Gastrocnemius medialis (tissue), 4 donors: ENCODE measurements at regions not wholly inside any gene's neighbourhood (a gene's known extent, or its start where the extent isn't known, plus 50 kb on each side); places are given as distances from the start of the nearest gene placed in this dataset.

Experiments used
- ATAC-seq, 2 donors: fragments of 150-250 bp; one replicate each; pipeline ENCODE4 v1.9.1; 2016
- DNase-seq, 2 donors: peaks; one replicate each; pipeline ENCODE4 v3.0.0-alpha.2; 2019
- H3K27ac ChIP-seq, 4 donors: fragments of 200-600 bp; sonication (generic); 1 replicate in 1 of 4; 2 replicates in 3 of 4; pipeline ENCODE4 v1.5.1; 2016 to 2018; ENCODE audit warnings: mild to moderate bottlenecking in 2 of 4, moderate library complexity in 1 of 4
- H3K27me3 ChIP-seq, 3 donors: fragments of 200-600 bp; sonication (generic) in 2 of 3; 1 replicate in 1 of 3; 2 replicates in 2 of 3; pipeline versions ENCODE4 v1.5.1 to v1.6.0; 2016 to 2019; ENCODE audit warnings: mild to moderate bottlenecking in 1 of 3, moderate library complexity in 1 of 3
- H3K36me3 ChIP-seq, 2 donors: fragments of 200-600 bp; sonication (generic) in 1 of 2; one replicate each; pipeline ENCODE4 v1.5.1; 2017 to 2018
- H3K4me1 ChIP-seq, 2 donors: fragments of 200-600 bp; sonication (generic) in 1 of 2; one replicate each; pipeline ENCODE4 v1.5.1; 2016 to 2017; ENCODE audit warnings: mild to moderate bottlenecking in 2 of 2
- H3K4me3 ChIP-seq, 4 donors: fragments of 200-600 bp; sonication (generic) in 3 of 4; 1 replicate in 1 of 4; 2 replicates in 3 of 4; pipeline ENCODE4 v1.5.1; 2016 to 2019; ENCODE audit warnings: mild to moderate bottlenecking in 2 of 4
- H3K9me3 ChIP-seq, 3 donors: fragments of 200-600 bp; sonication (generic) in 2 of 3; 1 replicate in 1 of 3; 2 replicates in 2 of 3; pipeline ENCODE4 v1.5.1; 2016 to 2019
- POLR2A ChIP-seq, 2 donors: fragments of 450-650 bp; IDR thresholded peaks; one replicate each; pipeline ENCODE4 v1.6.1; 2017; ENCODE audit warnings: antibody characterized with exemption in 2 of 2, mild to moderate bottlenecking in 2 of 2, moderate library complexity in 2 of 2
- in situ Hi-C, 4 donors: fragments of 200-750 bp; cut with MboI; loops; one replicate each; pipeline versions ENCODE4 v1.15.0 to v1.8.0; 2017; ENCODE audit warnings: low sequenced_read_pairs in 4 of 4
- intact Hi-C: fragments of 100-400 bp; cut with DNase I; formaldehyde crosslinking; loops from one replicate; pipeline ENCODE4 v1.15.1; 2023; ENCODE audit warnings: low total_unique reads
- TF ChIP-seq, protein P1 (sequence below), 5 experiments: fragments of 450-650 bp in 3 of 5; fragments of 200-600 bp in 2 of 5; sonication (generic) in 2 of 5; IDR thresholded peaks in 4 of 5; conservative IDR thresholded peaks in 1 of 5; 1 replicate in 4 of 5; 2 replicates in 1 of 5; pipeline ENCODE4 v1.5.1; 2016 to 2019; ENCODE audit warnings: antibody characterized with exemption in 5 of 5, mild to moderate bottlenecking in 3 of 5, moderate library complexity in 3 of 5

GRCh38 chr2:59182249-59182648, 941.1 kb upstream of the FANCL start:
- H3K36me3 ChIP-seq: no peaks in the 10 kb centered on the region
- no peak overlapping the region for H3K4me3 ChIP-seq
- DNase-seq: no peak
- no peaks in the 10 kb centered on the region for H3K9me3 ChIP-seq
- H3K27me3 ChIP-seq: no peaks in the 10 kb centered on the region
- intact Hi-C loops: no loop called here
- no peaks in the 10 kb centered on the region for H3K4me1 ChIP-seq
- in situ Hi-C loops: no loop called here
- H3K27ac ChIP-seq: no peak overlapping the region
- no peak for TF ChIP-seq POLR2A (IDR thresholded peaks at IDR 0.05)
- TF ChIP-seq, protein P1, sequence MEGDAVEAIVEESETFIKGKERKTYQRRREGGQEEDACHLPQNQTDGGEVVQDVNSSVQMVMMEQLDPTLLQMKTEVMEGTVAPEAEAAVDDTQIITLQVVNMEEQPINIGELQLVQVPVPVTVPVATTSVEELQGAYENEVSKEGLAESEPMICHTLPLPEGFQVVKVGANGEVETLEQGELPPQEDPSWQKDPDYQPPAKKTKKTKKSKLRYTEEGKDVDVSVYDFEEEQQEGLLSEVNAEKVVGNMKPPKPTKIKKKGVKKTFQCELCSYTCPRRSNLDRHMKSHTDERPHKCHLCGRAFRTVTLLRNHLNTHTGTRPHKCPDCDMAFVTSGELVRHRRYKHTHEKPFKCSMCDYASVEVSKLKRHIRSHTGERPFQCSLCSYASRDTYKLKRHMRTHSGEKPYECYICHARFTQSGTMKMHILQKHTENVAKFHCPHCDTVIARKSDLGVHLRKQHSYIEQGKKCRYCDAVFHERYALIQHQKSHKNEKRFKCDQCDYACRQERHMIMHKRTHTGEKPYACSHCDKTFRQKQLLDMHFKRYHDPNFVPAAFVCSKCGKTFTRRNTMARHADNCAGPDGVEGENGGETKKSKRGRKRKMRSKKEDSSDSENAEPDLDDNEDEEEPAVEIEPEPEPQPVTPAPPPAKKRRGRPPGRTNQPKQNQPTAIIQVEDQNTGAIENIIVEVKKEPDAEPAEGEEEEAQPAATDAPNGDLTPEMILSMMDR (IDR thresholded peaks at IDR 0.05 in 4 of 5, conservative IDR thresholded peaks at IDR 0.05 in 1 of 5): no peak
- no peak for ATAC-seq

DNA sequence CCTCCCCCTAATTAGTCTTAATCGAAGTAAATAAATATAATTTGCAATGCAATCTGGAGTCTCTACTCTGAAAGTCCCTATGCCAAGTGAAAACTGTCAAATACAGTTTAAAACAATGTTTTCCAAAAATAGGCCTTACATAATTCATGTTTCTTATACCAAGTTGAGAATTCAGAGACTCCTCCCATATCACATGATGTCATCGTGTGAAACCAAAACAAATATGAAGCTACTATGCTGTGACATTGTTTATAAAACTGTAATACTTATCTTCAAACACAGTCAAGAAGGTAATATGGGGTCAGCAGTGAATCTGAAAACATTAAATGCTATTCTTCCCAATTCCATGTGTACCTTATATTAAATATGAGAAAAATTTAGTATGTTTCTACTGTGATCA, 940.2 kb upstream of the FANCL start:
- in situ Hi-C loops: no loop called here
- Histone ChIP-seq H3K4me1 (no peaks in the 10 kb centered on the region), H3K27ac (no peak overlapping the region), H3K36me3 (no peaks in the 10 kb centered on the region), H3K9me3 (no peaks in the 10 kb centered on the region), H3K27me3 (no peaks in the 10 kb centered on the region), H3K4me3 (no peak overlapping the region)
- TF ChIP-seq POLR2A (IDR thresholded peaks at IDR 0.05): no peak
- TF ChIP-seq, protein P1 (IDR thresholded peaks at IDR 0.05 in 4 of 5, conservative IDR thresholded peaks at IDR 0.05 in 1 of 5): no peak
- DNase-seq (no peak), ATAC-seq (no peak)
- intact Hi-C loops: no loop called here

DNA sequence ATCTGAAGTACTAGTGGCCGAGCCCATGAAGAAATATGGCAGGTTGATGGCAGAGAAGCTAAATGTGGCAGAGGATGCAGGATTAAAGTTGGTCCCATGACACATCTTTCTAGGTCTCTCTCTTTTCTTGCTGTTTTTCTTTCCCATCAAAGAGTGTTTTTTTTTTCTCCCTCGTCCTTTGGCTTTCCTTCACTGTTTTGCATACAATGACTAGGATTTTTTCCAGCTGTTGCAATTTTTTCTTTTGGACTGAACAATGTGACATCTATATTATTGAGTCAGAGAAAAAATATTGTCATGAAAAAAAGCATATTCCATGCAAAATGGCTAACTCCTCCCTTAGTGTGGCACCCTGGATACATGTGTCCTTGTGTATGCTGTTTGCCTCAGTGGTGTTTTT, 939.5 kb upstream of the FANCL start:
- Histone ChIP-seq H3K27me3 (no peaks in the 10 kb centered on the region), H3K4me3 (no peak overlapping the region), H3K9me3 (no peaks in the 10 kb centered on the region), H3K27ac (no peak overlapping the region), H3K4me1 (no peaks in the 10 kb centered on the region), H3K36me3 (no peaks in the 10 kb centered on the region)
- no peak for ATAC-seq
- DNase-seq: no peak
- in situ Hi-C loops (no loop called here), intact Hi-C loops (no loop called here)
- TF ChIP-seq, protein P1 (IDR thresholded peaks at IDR 0.05 in 4 of 5, conservative IDR thresholded peaks at IDR 0.05 in 1 of 5): no peak
- no peak for TF ChIP-seq POLR2A (IDR thresholded peaks at IDR 0.05)

DNA sequence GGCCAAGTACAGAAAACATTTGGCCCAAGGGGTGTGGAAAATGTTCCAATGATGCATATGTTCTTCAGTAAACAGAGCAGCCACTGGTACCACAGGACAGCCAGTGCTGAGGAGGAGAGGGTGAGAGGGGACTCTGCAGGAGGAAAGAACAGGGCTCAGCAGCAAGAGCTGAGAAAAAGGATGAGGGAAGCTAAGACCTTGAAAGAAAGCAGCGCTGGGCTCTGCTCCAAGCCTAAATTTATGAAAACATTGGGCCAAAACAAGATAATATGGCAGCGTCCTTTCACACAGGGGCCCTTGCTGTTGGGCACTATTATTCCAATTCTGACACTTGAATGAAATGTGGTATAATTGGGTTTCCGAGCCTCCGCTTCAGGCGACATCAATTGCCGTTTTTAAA, 939.0 kb upstream of the FANCL start:
- in situ Hi-C loops (no loop called here), intact Hi-C loops (no loop called here)
- ATAC-seq: no peak

GRCh38 chr2:59177748-59178147, 936.6 kb upstream of the FANCL start:
- H3K9me3 ChIP-seq: no peaks in the 10 kb centered on the region
- H3K4me3 ChIP-seq: no peak overlapping the region
- H3K4me1 ChIP-seq: no peaks in the 10 kb centered on the region
- no peaks in the 10 kb centered on the region for H3K36me3 ChIP-seq
- ATAC-seq (no peak), DNase-seq (no peak)
- no peak overlapping the region for H3K27ac ChIP-seq
- intact Hi-C loops (no loop called here), in situ Hi-C loops (no loop called here)
- no peaks in the 10 kb centered on the region for H3K27me3 ChIP-seq
- TF ChIP-seq, protein P1 (IDR thresholded peaks at IDR 0.05 in 4 of 5, conservative IDR thresholded peaks at IDR 0.05 in 1 of 5): no peak
- no peak for TF ChIP-seq POLR2A (IDR thresholded peaks at IDR 0.05)

More for the DNA sequence above, 939.0 kb upstream of the FANCL start:
- no peak for TF ChIP-seq POLR2A (IDR thresholded peaks at IDR 0.05)
- TF ChIP-seq, protein P1 (IDR thresholded peaks at IDR 0.05 in 4 of 5, conservative IDR thresholded peaks at IDR 0.05 in 1 of 5): no peak
- Histone ChIP-seq H3K36me3 (no peaks in the 10 kb centered on the region), H3K27ac (no peak overlapping the region), H3K4me3 (no peak overlapping the region), H3K9me3 (no peaks in the 10 kb centered on the region), H3K27me3 (no peaks in the 10 kb centered on the region), H3K4me1 (no peaks in the 10 kb centered on the region)
- no peak for DNase-seq
